ENCODE measurements at regions not wholly inside any gene's neighbourhood (a gene's known extent, or its start where the extent isn't known, plus 50 kb on each side); places are given as distances from the start of the nearest gene placed in this dataset.

DNA sequence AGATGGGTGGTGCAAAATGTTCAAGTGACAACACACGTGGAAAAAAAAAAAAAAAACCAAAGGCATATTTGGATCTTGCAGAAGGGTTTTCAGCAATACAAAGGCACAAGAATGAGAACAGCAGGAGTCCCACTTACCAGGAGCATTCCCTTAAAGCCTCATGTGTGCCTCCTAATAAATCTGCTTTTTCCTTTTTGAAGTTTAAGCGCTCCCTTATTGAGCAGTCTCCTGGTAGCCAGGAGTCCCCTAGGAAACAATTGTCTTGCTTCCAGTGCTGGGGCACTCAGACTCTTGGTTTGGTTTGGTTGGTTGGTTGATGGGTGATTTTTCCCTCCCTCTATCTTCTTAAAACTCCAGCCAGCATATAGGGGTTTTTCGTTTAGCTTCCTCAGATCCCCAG is 321.8 kb upstream of the NFE2L3 start:
- TF ChIP-seq, protein P1, sequence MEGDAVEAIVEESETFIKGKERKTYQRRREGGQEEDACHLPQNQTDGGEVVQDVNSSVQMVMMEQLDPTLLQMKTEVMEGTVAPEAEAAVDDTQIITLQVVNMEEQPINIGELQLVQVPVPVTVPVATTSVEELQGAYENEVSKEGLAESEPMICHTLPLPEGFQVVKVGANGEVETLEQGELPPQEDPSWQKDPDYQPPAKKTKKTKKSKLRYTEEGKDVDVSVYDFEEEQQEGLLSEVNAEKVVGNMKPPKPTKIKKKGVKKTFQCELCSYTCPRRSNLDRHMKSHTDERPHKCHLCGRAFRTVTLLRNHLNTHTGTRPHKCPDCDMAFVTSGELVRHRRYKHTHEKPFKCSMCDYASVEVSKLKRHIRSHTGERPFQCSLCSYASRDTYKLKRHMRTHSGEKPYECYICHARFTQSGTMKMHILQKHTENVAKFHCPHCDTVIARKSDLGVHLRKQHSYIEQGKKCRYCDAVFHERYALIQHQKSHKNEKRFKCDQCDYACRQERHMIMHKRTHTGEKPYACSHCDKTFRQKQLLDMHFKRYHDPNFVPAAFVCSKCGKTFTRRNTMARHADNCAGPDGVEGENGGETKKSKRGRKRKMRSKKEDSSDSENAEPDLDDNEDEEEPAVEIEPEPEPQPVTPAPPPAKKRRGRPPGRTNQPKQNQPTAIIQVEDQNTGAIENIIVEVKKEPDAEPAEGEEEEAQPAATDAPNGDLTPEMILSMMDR (IDR thresholded peaks at IDR 0.05) = no peak
- TF ChIP-seq POLR2A (IDR thresholded peaks at IDR 0.05) = no peak
